HG02938 (cell line): ENCODE measurements at regions not wholly inside any gene's neighbourhood (a gene's known extent, or its start where the extent isn't known, plus 50 kb on each side); places are given as distances from the start of the nearest gene placed in this dataset.
"Not testable (repeated sequence)": the region's sequence is repeated elsewhere in the genome, so short reads cannot be mapped to it uniquely, and the experiment has no call there.

Experiments
- ATAC-seq: cut with Tn5 transposase; IDR thresholded peaks from one replicate; pipeline ENCODE4 v1.9.1; 2021; ENCODE audit warnings: mild to moderate bottlenecking, moderate library complexity; ENCODE audit not compliant: unreplicated experiment

DNA sequence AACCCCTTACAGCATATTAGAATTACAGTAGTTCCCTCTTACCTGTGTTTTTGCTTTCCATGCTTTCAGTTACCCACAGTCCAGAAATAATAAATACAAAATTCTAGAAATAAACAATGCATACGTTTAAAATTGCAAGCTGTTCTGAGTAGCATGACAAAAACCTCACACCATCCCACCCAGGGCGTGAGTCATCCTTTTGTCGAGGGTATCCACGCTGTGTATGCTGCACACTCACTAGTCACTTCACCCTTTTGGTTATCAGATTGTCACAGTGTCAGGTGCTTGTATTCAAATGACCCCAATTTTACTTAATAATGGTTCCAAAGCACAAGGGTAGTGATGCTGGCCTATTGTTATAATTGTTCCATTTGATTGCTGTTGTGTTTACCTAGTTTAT lies 72.5 kb upstream of the P3H2 start:
- no peak for ATAC-seq

- ATAC-seq, result no peak
Observed at GRCh38 chr3:190192739-190193138, 72.0 kb upstream of the P3H2 start.

DNA sequence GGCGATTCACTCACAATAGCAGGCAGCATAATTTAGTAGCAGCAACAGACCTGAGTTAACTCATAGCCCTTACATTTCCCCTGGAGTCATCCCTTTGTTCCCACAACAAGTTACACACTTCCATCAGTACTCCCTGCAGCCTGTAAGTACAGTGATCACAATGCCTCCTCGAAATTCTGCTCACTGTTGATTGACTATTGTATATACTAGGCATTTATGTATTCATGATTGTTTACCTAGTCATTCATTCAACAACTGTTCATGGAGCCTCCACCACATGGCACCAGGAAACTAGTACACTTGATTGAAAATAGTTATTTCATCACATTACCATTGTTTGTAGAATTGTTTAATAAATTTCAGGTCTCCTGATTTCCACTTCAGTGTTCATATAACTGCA lies 71.4 kb upstream of the P3H2 start:
- ATAC-seq, result no peak

DNA sequence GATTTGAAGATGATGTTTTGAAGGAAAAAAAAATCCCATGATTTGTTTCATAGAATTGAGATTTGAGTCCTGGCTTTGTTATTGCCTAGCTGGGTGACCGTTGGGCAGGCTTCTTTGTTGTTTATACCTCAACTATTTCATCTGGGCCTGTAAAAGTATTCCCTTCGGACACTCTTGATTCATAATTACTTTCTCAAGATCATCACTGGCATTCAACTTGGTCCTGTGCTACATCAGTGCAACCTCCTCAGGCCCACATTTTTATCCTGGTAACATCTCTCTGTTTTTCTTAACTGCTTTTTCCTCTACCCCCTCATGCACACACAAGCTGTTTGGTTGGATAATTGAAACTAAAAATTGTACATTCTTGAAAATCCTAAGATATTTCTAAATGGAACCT lies 67.5 kb upstream of the P3H2 start:
- no peak for ATAC-seq

DNA sequence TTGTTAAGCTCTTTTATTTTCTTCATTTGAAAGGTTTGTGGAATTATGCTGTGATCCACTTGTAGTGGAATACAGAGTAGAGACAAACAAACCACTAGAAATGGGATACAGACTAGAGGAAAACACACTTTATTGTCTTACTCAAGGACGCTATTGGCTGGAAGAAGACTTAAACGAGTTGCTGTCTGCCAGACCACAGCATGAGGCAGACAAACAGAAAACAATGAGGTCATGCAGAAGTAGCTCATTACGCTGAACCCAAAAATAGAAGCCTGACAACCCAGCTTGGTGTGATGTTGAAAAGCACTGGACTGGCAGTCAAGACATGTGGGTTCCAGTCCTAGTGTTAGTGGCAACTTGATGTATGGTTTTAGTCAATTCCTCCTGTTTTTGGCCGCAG lies 62.4 kb upstream of the P3H2 start:
- no peak for ATAC-seq

DNA sequence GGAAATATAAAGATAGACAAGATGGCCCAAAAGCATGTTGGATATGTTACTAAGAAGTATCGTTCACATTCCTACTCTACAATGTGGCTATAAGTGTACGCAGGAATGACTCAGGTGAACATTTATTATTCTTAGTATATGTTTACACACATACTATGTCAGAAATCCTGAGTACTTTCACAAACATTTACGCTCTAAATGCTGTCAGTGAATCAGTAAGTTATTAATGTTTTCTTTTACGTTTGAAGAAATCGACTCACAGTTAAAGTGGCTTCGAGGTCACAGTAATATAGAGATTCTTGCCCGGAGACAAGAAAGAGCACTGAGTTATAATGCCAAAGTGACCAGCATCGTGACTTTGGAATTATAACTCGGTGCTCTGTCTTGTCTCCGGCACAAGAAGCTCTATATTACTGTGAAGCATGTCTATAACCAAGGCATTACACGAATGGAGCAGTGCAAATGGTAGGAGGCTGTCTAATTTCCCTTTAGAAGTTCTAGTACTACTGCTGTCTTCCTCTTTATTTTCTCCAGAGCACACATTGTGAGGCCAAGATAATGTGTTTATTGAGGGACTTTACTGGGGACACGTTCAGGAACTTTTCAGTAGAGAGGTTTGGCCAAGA lies 61.8 kb upstream of the P3H2 start:
- no peak for ATAC-seq

GRCh38 chr3:190180268-190180667 lies 59.6 kb upstream of the P3H2 start:
- ATAC-seq, result no peak

DNA sequence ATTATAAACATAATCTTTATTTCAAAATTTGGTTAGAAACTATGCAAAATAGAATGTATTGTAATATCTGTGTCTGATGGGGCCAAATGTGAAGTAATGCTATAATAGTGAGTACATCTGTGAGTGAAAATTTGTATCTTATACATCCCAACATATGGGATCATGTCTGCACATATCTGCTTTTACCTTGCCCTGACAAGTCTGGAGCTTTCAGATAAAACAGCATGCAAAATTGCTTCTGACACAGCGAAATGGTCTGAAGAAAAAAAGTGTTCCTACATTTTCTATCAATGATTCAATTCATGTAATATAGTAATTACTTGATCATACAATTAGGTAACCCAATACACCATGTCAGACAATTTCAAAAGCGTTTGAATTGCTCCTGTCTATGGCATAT lies 58.1 kb upstream of the P3H2 start:
- no peak for ATAC-seq

DNA sequence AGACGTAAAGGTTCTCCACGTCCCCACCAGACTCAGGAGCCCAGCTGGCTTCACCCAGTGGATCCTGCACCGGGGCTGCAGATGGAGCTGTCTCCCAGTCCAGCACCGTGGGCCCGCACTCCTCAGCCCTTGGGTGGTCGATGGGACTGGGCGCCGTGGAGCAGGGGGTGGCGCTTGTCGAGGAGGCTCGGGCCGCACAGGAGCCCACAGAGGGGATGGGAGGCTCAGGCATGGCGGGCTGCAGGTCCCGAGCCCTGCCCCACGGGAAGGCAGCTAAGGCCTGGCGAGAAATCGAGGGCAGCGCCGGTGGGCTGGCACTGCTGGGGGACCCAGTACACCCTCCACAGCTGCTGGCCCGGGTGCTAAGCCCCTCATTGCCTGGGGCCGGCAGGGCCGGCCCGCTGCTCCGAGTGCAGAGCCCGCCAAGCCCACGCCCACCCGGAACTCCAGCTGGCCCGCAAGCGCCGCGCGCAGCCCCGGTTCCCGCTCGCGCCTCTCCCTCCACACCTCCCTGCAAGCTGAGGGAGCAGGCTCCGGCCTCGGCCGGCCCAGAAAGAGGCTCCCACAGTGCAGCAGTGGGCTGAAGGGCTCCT lies 56.3 kb upstream of the P3H2 start:
- not testable (repeated sequence) for ATAC-seq

- not testable (repeated sequence) for ATAC-seq
Observed at GRCh38 chr3:190176106-190176505, 55.4 kb upstream of the P3H2 start.

GRCh38 chr3:190175490-190175889 lies 54.8 kb upstream of the P3H2 start:
- no peak for ATAC-seq

- ATAC-seq, result no peak
Observed at GRCh38 chr3:190174471-190174870, 53.8 kb upstream of the P3H2 start.

DNA sequence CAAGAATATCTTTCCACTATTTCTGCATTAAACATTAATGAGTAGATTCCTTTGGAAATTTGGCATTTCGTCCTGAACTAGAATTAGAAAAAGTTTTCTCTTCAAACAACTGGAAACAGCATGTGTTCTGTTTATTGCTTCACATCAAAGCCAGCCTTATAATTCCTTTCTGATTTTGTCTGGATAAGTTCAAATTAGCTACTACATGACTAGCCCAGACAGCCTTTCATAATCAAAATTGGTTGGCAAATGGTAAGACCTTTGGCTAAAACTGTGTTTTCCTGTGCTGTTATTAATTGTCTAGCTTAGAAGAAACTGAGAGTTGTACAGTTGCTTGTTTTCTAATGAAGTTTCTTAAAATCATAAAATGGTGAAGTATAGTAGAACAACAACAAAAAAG lies 52.7 kb upstream of the P3H2 start:
- no peak for ATAC-seq

DNA sequence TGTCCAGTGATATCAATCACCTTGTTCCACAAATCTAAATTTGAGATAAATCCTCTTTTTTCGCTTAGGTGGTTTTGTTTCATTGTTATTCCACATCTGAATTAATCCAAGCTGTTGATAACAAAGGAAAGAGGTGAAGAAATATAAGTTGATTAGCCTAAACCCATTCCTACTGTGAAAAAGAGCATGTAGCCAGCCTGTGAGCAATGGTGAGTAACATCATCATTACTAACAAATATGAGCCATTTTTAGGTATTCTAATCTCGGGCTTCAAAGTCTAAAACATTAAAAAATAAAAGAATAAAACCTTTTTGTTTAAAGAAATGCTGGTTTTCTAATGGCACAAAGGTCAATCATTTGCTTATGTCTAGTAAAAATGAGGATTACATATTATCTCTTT lies 52.1 kb upstream of the P3H2 start:
- no peak for ATAC-seq
